ENCODE measurements at regions not wholly inside any gene's neighbourhood (a gene's known extent, or its start where the extent isn't known, plus 50 kb on each side); places are given as distances from the start of the nearest gene placed in this dataset.

- DNase-seq (ENCODE audit: low spot score): peak; percentile 64
These were observed 51.2 kb upstream of the ULK4 start for GRCh38 chr3:42012935-42013690.

- DNase-seq (ENCODE audit: low spot score): no peak
These were observed 50.6 kb upstream of the ULK4 start for GRCh38 chr3:42012383-42012934.
